Fibroblast of villous mesenchyme (primary cell): ENCODE measurements at regions not wholly inside any gene's neighbourhood (a gene's known extent, or its start where the extent isn't known, plus 50 kb on each side); places are given as distances from the start of the nearest gene placed in this dataset.

Experiments used
- DNase-seq: peaks from one replicate; pipeline ENCODE4 v3.0.0-alpha.2; 2010; ENCODE audit warnings: low read depth
- H3K4me3 ChIP-seq: 2 replicates; pipeline ENCODE4 v1.5.1; 2011; ENCODE audit warnings: low read depth, mild to moderate bottlenecking, low read length
- CTCF ChIP-seq: IDR thresholded peaks from 2 replicates; pipeline ENCODE4 v1.5.1; 2012; ENCODE audit warnings: low read depth, mild to moderate bottlenecking, low read length; ENCODE audit not compliant: insufficient read depth

GRCh38 chr6:91098006-91098405 lies 511.1 kb upstream of the MAP3K7 start:
- no peak for TF ChIP-seq CTCF
- H3K4me3 ChIP-seq, result no peak overlapping the region
- no peak for DNase-seq

GRCh38 chr6:91097364-91097763 lies 510.5 kb upstream of the MAP3K7 start:
- no peak for TF ChIP-seq CTCF
- H3K4me3 ChIP-seq, result no peak overlapping the region
- no peak for DNase-seq

- no peak for DNase-seq
- TF ChIP-seq CTCF, result no peak
- H3K4me3 ChIP-seq, result no peak overlapping the region
Measured at GRCh38 chr6:91094806-91095475, 508.1 kb upstream of the MAP3K7 start.

GRCh38 chr6:91094341-91094740 lies 507.5 kb upstream of the MAP3K7 start:
- DNase-seq, result no peak
- TF ChIP-seq CTCF, result no peak
- H3K4me3 ChIP-seq, result no peak overlapping the region

GRCh38 chr6:91088976-91089375 lies 502.1 kb upstream of the MAP3K7 start:
- no peak overlapping the region for H3K4me3 ChIP-seq
- TF ChIP-seq CTCF, result no peak
- no peak for DNase-seq

GRCh38 chr6:91088515-91088914 lies 501.6 kb upstream of the MAP3K7 start:
- no peak for DNase-seq
- no peak overlapping the region for H3K4me3 ChIP-seq
- TF ChIP-seq CTCF, result no peak

GRCh38 chr6:91087908-91088307 lies 501.0 kb upstream of the MAP3K7 start:
- DNase-seq, result no peak
- no peak for TF ChIP-seq CTCF
- no peak overlapping the region for H3K4me3 ChIP-seq
